ENCODE measurements at regions not wholly inside any gene's neighbourhood (a gene's known extent, or its start where the extent isn't known, plus 50 kb on each side); places are given as distances from the start of the nearest gene placed in this dataset.

DNA sequence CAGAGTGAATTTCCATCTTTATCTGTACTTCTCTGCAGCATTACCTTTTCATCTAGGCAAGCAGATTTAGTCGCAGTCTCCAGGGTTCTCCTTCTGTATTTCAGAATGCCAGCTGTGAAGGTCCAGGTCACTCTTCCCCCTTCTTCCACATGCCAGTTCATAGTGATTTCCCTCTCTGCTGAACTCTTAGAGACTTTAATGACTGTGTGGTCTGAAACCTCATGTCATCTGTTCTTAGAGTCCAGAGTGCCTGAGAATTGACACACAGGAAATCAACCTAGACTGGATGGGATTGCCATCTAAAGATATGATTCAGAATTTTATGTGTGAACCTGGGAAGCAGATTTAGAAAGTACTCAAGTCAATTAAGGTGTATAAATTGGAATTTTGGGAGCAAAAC, 248.1 kb downstream of the TPBG start:
- TF ChIP-seq, protein P1, sequence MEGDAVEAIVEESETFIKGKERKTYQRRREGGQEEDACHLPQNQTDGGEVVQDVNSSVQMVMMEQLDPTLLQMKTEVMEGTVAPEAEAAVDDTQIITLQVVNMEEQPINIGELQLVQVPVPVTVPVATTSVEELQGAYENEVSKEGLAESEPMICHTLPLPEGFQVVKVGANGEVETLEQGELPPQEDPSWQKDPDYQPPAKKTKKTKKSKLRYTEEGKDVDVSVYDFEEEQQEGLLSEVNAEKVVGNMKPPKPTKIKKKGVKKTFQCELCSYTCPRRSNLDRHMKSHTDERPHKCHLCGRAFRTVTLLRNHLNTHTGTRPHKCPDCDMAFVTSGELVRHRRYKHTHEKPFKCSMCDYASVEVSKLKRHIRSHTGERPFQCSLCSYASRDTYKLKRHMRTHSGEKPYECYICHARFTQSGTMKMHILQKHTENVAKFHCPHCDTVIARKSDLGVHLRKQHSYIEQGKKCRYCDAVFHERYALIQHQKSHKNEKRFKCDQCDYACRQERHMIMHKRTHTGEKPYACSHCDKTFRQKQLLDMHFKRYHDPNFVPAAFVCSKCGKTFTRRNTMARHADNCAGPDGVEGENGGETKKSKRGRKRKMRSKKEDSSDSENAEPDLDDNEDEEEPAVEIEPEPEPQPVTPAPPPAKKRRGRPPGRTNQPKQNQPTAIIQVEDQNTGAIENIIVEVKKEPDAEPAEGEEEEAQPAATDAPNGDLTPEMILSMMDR (conservative IDR thresholded peaks at IDR 0.05 in 1 of 2, IDR thresholded peaks at IDR 0.05 in 1 of 2; ENCODE audit: low read depth in 1 of 2, low read length in 2 of 2) = no peak
- TF ChIP-seq EZH2 (IDR thresholded peaks at IDR 0.05; ENCODE audit: low read length, missing control alignments) = no peak

All from fibroblast of lung (primary cell).